PC-3 (cell line): ENCODE measurements at regions not wholly inside any gene's neighbourhood (a gene's known extent, or its start where the extent isn't known, plus 50 kb on each side); places are given as distances from the start of the nearest gene placed in this dataset.
"Not testable (repeated sequence)": the region's sequence is repeated elsewhere in the genome, so short reads cannot be mapped to it uniquely, and the experiment has no call there.

Source experiments
- EZH2phosphoT487 ChIP-seq: fragments of 300-600 bp; sonication (generic); IDR thresholded peaks from 2 replicates; pipeline ENCODE4 v1.6.1; 2018; ENCODE audit warnings: mild to moderate bottlenecking, antibody characterized with exemption, low read length, borderline replicate concordance
- TF ChIP-seq, protein P1 (sequence below): fragments of 300-600 bp; sonication (generic); conservative IDR thresholded peaks from 2 replicates; pipeline ENCODE4 v1.5.1; 2017; ENCODE audit warnings: antibody characterized with exemption, low read depth, mild to moderate bottlenecking, low read length

GRCh38 chr19:20358841-20359465 lies 191.9 kb downstream of the ZNF486 start:
- TF ChIP-seq, protein P1, sequence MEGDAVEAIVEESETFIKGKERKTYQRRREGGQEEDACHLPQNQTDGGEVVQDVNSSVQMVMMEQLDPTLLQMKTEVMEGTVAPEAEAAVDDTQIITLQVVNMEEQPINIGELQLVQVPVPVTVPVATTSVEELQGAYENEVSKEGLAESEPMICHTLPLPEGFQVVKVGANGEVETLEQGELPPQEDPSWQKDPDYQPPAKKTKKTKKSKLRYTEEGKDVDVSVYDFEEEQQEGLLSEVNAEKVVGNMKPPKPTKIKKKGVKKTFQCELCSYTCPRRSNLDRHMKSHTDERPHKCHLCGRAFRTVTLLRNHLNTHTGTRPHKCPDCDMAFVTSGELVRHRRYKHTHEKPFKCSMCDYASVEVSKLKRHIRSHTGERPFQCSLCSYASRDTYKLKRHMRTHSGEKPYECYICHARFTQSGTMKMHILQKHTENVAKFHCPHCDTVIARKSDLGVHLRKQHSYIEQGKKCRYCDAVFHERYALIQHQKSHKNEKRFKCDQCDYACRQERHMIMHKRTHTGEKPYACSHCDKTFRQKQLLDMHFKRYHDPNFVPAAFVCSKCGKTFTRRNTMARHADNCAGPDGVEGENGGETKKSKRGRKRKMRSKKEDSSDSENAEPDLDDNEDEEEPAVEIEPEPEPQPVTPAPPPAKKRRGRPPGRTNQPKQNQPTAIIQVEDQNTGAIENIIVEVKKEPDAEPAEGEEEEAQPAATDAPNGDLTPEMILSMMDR = not testable (repeated sequence)
- TF ChIP-seq EZH2phosphoT487 = not testable (repeated sequence)
